NCI-H146 (cell line): ENCODE measurements at regions not wholly inside any gene's neighbourhood (a gene's known extent, or its start where the extent isn't known, plus 50 kb on each side); places are given as distances from the start of the nearest gene placed in this dataset.
A peak's percentile ranks its signal among the peaks of the same experiment; 100 is the strongest.

Experiments
- DNase-seq: peaks from one replicate; lab custom pipeline; 2025; lab: John Stamatoyannopoulos, UW

DNA sequence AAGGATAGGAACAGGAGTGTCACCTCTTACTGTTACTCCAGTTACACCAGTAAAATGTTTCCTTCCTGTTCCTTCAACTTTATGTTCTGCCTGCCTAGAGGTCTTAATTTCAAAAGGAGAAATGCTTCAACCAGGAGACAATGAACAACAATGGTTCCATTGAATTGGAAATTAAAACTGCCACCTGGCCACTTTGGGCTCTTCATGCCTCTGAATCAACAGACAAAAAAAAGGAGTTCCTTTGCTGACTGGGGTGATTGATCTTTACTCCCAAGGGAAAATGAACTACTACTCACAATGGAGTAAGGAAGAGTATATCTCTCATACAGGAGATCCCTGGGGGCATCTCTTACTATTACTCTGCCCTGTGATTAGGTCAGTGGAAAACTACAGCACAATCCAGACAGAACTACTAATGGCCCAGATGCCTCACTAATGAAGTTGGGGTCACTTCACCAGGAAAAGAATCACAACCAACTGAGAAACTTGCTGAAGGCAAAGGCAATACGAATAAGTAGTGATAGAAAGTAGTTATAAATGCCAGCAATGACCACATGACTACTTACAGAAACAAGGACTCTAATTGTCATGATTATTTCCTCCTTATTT is 76.6 kb upstream of the PRDX6 start:
- DNase-seq, result no peak

DNA sequence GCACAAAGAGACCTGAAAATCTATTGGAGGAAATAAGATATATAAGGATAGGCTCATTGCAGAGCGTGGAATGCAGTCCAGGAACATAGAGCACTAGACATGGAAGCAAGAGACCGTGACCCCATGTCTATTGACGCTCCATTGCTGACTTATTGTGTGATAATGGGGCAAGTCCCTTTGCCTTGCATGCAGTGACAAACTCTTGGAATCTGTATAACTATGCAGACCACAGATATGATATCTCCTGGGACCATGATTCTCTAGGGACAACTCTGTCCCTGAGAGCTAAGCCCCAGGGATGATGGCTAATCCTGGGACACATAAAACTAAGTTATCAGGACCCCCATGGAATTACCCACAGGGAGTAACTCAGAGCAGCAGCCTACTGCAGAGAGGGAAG is 73.1 kb upstream of the PRDX6 start:
- no peak for DNase-seq

DNA sequence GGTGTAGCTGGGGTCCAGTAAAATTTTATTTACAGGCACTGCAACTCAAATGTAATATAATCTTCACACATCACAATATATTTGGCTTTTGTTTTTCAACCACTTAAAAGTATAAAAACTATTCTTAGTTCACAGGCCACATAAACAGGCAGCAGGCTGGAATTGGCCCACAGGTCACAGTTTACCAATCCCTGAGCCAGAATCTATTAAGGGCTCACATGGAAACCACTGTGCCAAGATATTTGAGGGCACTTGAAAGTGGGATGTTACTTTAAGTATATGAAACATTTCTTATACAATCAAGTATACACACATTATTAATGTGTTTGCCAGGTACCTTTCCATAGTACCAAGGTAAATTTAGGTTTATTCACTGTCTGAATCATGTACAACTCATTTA is 71.9 kb upstream of the PRDX6 start:
- DNase-seq, result no peak

DNA sequence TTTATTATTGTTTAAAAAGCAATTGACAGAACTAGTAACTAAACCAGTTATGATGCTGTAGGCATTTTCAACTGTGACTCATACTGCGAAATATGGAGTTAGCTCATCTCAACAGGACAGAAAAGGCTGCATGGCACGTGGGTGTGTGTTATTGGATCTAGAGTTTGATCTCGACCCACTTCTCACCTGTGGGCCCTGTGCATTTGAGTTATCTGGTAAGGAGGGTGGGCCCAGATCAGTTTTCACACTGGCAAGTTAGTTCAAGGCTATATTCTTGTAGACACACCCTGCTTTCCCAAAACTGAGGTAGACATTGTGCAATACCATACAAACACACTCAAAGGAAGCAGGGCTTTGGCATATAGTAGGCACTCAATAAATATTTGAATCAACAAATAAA is 71.3 kb upstream of the PRDX6 start:
- DNase-seq, result no peak

DNA sequence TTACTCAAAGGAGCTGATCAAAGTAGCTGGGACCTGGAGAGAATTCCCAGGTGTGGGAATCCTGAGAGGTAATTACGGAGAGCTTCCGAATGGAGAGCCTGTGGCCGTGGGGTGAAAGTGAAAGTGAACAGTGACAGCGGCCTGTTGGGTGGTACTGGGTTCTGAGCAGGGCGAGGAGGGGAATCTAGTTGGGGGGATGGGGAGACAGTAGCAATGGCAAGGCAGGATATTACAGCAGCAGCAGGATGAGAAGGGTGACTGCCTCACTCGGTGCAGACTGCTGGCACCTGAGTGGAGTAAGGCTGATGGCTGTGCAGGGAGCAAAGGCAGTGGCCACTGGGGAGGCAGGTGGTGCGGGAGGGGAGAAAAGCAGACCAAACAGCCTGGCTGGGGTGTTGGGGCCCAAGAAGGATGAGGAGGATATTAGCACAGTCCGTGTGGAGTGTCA is 70.3 kb upstream of the PRDX6 start:
- DNase-seq, result no peak

DNA sequence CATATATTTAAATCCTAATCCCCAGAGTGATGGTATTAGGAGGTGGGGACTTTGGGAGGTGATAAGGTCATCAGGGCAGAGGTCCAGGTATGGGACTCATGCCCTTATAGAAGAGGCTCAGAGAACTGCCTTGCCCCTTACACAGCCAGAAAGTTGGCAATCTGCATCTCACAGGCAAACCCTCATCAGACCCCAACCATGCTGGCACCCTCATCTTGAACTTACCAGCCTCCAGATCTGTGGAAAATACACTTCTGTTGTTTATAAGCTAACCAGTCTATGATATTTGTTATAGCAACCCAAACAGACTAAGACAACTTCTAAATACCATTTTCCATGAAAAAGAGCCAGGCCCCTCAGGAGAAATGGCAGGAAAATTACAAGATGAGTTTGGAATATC is 69.3 kb upstream of the PRDX6 start:
- DNase-seq, result no peak

DNA sequence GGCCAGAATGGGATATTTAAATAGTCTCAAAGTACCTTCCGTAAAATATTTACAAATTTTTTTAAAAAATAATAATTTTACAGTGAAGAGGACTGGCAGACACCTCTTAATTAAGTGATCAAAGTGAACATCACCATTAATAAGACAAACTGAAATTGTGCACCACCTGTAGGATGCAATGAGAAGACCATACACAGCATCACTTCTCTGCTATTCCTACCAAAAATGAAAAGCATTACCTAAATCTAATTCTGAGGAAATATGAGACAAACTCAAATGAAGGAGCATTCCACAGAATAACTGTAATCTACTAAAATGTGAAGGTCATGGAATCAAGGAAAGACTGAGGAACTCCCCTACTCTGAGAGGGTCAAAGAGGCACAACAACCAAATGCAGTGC is 68.2 kb upstream of the PRDX6 start:
- no peak for DNase-seq

DNA sequence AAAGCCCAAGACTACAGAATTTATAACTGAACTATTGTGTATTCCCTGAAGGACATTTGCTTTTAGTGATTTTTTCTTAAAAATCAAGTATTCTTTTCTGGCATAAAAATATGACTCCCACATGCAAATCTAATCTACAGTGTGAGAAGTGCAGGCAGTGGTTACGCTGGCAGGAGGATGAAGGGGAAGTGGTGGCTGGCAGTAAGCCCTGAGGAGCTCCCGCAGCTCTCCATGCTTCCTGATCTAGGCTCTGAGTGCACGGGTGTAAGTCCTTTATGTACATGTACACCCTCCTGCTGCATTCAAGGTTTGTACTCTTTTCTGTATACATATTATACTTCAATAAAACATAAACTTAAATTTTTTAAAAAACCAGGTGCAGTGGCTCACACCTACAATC is 67.5 kb upstream of the PRDX6 start:
- DNase-seq, result no peak

DNA sequence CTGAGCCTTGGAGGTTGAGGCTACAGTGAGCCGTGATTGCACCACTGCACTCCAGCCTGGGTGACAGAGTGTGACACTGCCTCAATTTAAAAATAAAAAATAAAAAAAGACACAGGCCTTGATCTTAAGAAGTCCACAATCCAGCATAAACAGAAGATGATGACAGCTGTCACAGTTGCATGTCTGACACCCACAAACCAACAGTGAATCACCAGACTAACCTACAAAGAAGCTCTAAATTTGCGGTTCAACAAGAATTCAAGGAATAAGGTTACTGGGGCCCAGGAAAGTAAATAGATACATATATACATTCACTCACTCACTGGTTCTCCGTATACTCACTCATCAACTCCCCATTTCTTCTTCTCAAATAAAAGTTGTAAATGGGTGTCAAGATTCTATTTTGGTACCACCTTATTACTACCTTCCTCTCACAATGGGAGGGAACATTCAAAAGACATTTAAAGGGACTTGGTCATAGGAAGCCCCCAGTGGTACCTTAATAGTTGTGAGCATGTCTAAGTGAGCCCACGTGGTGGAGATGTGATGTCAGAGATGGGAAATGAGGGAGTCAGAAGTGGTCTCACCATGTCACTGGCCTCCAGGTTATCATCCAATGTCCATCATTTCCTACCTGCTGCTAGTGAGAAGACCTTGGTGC is 66.9 kb upstream of the PRDX6 start:
- no peak for DNase-seq

DNA sequence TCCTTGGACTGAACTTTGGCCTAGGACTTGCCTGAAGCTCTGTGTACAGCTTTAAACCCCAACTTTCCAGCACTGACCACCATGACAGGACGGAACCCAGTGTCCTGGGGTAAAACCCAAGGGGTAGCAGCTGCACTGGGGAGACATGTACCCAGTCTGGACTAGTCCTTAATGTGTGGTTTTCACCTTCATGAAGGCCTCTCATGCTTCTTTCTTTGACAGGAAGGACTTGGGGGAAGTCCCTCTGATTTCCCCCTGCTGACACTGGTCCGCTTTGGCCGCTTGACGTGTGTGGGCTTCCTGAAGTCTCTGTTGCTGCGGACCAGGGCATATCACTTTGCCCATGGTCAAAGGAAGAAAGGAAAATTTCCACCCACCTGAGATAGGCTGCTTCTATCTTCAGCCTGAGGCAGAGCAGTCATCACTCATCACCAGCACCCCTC is 66.3 kb upstream of the PRDX6 start:
- no peak for DNase-seq

DNA sequence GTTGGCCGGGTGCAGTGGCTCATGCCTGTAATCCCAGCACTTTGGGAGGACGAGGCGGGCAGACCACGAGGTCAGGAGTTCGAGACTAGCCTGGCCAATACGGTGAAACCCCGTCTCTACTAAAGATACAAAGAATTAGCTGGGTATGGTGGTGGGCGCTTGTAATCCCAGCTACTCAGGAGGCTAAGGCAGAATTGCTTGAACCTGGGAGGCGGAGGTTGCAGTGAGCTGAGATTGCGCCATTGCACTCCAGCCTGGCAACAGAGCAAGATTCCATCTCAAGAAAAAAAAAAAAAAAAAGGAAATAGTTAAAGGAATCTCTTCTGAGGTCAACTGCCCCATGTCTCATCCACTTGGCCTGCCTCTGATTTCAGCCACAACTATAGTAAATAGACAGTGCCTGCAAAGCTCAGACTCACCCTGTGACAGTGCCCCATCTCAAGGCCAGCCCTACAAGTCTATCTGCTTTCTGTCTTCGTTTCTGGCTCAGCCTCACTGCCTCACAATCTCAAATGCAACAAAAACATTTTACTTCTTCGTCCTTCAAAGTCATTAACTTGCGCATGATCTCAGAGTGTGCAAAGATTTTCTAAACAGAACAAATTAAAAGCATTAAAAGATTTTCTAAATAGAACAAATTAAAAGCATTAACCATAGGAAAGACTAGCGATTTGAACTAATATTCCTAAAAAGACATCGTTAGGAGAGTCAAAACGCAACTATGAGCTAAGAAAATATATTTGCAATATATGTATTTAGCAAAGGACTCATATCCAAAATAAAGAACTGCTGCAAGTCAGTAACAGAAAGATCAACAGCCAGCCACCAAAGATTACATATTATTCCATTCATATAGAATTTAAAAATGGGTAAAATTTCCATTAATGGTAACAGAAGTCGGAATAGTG is 65.0 kb upstream of the PRDX6 start:
- no peak for DNase-seq

DNA sequence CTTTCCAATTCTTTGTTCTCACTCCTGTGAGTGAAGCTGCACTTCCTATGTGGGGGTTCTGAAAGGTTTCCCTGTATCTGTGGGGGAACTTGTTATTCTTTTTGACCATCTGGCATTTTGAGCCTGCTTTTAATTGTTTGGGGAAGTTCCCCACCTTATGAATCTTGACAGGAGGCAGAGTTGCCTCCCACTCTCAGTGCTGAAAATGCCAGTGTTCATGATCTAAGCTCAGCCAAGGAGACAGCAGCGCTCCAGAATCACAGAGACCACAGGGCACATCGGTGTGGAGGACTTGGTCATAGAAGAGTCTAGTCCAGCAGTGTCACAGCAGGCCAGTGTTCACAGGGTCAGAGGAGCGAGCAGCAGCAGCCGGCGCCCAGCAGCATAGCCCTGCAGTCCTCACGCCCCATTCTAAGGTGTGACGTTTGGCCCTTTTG is 63.8 kb upstream of the PRDX6 start:
- DNase-seq, result no peak

DNA sequence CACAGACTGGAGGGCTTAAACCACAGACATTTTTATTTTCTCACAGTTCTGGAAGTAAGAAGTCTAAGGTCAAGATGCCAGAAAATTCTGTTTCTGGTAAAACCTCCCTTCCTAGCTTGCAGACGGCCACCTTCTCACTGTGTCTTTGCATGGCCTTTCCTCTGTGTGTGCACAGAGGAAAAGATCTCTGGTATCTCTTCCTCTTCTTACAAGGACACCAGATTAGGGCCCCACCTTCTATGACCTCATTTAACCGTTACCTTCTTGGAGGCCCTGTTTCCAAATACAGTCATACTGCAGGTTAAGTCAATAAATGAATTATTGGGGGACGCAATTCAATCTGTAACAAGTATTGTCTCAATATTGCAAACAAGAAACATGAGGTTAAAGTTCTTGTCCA is 63.0 kb upstream of the PRDX6 start:
- no peak for DNase-seq

DNA sequence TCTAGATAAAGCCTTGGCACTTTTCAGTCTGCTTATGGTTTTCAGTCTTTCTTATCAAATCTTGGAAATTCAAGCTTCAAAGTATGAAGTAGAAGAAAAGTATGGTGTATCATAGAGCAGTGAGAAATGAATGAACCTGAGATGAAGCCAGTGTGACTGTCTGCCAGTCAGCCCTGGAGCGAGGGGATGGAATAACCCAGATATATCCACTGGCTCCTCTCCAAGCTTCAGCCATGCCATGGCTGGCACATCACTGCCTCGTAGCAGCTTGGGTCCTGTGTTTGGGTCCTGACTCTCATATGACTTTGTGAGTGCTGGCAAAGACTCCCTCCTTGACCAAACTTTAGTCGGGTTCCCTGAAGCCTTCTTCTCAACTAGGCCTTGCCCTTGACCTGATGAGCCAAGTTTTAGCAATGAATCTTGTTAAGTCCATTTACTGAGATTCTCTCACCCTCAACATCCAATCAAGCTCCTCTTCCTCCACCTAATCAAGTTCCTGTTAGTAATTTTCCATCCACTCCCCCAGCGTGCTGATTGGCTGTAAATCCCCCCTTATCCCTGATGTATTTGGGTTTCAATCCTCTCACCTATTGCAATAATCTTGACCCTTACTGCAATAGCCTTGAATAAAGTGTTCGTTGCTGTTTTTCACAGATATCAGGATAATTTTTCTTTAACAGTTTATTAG is 62.5 kb upstream of the PRDX6 start:
- no peak for DNase-seq

DNA sequence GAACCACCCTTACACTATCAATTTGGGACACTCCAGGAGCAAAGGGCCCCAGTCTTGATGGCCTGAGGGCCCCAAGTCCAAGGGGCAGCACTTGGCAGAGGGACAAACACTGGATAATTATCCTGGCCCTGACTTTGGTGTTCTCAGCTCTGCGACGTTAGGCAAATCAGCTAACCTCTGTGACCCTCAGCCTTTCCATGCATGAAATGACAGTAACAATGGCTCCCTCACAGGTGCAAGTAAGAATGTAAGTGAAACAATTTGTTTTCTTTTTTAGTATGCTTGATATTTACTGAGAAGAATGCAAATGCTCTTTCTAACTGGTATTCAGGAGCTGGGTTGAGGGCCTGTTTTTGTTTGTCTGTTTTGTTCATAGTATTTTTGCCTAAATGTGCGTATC is 61.6 kb upstream of the PRDX6 start:
- no peak for DNase-seq

DNA sequence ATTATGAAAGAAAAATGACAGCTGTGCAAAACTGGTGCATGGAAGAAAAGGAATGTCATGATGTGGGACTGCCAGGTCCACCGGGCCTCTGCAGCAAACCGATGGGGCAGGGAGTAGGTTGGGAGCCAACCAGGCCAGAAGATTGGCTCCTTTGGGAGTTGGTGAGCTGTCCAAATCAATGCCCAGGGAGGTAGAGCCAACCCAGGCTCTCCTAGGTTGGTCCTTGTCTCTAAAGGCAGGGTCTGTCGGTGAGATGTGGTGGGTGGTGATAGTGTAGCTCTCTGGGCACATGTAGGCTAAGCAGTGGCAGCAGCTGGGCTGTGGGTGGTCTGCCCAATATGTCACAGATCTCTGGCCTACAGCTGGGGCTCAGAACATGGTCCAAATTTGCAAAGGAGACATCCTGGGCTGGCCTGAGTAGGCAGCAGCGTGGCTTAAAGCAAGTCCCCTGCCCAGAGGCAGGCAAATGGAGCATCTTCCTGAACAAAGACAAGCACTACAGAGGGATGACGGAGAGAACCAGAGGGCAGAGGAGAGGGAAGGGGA is 61.2 kb upstream of the PRDX6 start:
- no peak for DNase-seq

DNA sequence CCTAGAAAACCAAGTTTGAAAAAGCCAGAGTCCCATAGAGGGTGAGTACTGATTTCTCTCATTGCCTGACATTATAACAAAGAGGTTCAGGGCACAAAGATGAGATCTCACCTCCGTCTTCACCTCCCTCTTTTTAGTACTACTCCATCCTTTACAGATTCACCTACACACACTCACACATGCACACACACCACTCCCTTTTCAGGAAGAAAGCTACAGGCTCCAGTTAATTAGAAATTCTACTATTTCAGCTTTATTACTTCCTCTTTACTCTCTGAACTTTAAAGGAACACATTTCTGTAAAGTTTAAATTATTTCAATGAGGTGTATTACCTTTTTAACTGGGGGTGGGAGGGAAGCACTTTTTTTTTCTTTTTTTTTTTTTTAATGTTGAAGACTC is 59.6 kb upstream of the PRDX6 start:
- DNase-seq, result no peak

DNA sequence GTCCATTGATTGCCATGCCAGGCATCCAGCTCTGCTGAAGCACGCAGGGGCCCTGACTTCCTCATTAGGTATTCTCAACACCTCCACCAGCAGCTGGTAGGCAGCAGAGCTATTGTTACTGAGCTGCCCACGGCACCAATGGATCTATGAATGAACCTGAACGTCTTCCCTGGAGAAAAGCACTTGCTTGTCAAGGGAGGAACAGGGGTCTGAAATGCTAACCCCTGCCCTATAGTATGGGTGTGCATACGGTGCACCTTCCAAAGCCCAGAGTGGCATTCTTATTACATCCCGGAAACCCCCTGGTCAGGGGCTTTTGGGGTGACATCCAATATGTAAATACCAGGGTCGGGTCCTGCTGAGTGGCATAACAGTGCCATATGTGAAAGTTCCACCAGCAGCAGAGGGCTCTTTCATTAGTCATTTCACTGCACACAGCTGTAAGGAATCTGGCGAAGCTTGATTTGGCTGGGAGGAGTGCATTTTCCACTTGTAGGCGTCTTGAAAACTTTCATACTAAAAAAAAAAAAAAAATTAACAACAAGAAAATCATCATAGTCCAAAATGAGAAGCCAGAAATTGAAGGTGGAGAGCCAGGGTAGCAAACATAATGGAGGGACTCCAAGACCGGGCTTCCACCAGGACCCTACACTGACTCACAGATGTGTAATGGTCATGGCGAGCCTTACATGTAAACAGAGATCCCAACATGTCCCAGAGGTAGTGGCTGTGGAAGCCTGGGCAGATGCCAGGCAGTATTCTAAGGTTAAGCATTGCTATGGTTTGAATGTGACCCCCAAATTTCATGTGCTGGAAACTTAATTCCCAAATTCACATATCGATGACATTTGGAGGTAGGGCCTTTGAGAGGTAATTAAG is 58.8 kb upstream of the PRDX6 start:
- peak; percentile 21 for DNase-seq

DNA sequence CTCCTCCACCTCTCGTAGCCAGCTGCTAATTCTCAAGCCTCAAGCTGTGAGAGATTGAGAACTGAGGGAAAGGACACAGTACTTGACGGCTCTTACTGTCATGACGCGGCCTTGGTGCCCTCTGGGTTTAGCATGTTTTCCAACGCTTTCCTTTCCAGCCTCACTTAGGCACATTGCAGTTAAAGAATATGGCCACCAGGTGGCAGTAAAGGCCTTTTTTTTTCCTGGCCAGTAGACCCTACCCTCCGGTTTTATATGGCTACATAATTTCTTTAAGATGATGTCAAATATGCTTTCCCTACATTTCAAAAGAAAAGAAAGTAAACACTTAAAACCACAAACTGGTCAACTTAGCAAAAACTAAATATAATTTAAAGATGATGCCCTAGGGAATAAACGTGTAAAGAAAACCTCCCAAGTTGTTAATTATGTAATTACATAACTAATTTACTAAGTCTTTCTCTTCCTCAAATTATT is 56.8 kb upstream of the PRDX6 start:
- DNase-seq, result peak; percentile 49

DNA sequence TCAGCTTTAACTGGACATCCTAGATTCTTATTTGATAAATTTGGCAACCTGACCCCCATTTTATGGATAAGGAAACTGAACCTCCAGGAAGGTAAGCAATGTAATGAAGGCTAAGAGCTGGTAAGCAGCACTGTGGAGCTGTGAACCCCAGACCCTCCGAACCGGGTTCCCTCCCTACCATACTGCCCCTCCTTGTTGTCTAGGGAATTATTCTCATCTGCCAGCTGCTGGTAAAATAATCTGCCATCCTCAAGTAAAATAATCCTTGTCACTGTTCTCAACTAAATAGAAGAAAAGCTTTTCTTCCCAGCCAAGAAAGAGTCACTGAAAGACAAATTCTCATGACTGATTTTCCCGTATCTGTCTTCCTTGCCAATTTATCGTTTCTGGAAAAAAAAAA is 55.8 kb upstream of the PRDX6 start:
- DNase-seq, result no peak

DNA sequence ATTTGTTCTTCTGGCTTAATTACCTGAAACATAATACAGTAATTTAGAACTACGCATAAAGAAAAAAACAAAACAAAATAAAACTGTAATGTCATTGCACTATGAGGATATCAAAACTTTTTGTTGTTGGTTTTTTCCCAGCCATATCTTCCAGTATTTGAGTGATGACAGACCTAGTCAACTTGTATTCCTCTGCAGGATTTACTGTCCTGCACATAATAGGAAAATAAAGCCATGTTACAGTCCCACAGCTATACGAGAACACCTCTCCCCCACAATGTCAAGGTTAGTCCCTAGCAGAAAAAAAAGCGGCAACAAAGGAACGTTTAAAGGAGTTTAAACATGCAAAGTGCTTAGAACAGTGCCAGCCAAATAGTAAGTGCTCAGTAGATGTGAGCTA is 55.3 kb upstream of the PRDX6 start:
- DNase-seq, result no peak
